SK-N-SH treated with all-trans-retinoic acid at 6 μM for 48 hours (cell line): ENCODE measurements at regions not wholly inside any gene's neighbourhood (a gene's known extent, or its start where the extent isn't known, plus 50 kb on each side); places are given as distances from the start of the nearest gene placed in this dataset.

Source experiments
- ATAC-seq: fragments of 200-7000 bp; cut with Tn5 transposase; 3 replicates; pipeline ENCODE4 v1.9.1; 2020; ENCODE audit warnings: mild to moderate bottlenecking, moderate library complexity
- BACH2 ChIP-seq: fragments of 250-450 bp; sonication (Bioruptor Pico); IDR thresholded peaks from 2 replicates; pipeline ENCODE4 v1.9.0; 2021; ENCODE audit warnings: mild to moderate bottlenecking, borderline replicate concordance
- CSDC2 ChIP-seq: fragments of 250-450 bp; sonication (Bioruptor Pico); IDR thresholded peaks from 2 replicates; pipeline ENCODE4 v1.5.0; 2020; ENCODE audit warnings: mild to moderate bottlenecking, moderate library complexity
- ESRRG ChIP-seq: fragments of 250-450 bp; sonication (Bioruptor Pico); IDR thresholded peaks from 2 replicates; pipeline ENCODE4 v1.6.1; 2021; ENCODE audit warnings: mild to moderate bottlenecking
- GLIS3 ChIP-seq: fragments of 250-450 bp; sonication (Bioruptor Pico); IDR thresholded peaks from 2 replicates; pipeline ENCODE4 v1.5.0; 2020; ENCODE audit warnings: mild to moderate bottlenecking, moderate library complexity
- ISL1 ChIP-seq: fragments of 250-450 bp; sonication (Bioruptor Pico); IDR thresholded peaks from 2 replicates; pipeline ENCODE4 v2.1.2; 2022; ENCODE audit warnings: mild to moderate bottlenecking, moderate library complexity
- POU6F1 ChIP-seq: fragments of 250-450 bp; sonication (Bioruptor Pico); IDR thresholded peaks from 2 replicates; pipeline ENCODE4 v1.8.0; 2021; ENCODE audit warnings: low read depth, mild to moderate bottlenecking, moderate library complexity, borderline replicate concordance
- RARB ChIP-seq: fragments of 250-450 bp; sonication (Bioruptor Pico); IDR thresholded peaks from 2 replicates; pipeline ENCODE4 v1.8.0; 2021; ENCODE audit warnings: mild to moderate bottlenecking, moderate library complexity
- SNAI2 ChIP-seq: fragments of 250-450 bp; sonication (Bioruptor Pico); IDR thresholded peaks from 2 replicates; pipeline ENCODE4 v1.5.0; 2020; ENCODE audit warnings: mild to moderate bottlenecking, moderate library complexity
- TCF4 ChIP-seq: fragments of 250-450 bp; sonication (Bioruptor Pico); IDR thresholded peaks from 2 replicates; pipeline ENCODE4 v1.8.0; 2021; ENCODE audit warnings: mild to moderate bottlenecking, moderate library complexity, borderline replicate concordance
- TOX ChIP-seq: fragments of 250-450 bp; sonication (Bioruptor Pico); IDR thresholded peaks from 2 replicates; pipeline ENCODE4 v1.8.0; 2021; ENCODE audit warnings: mild to moderate bottlenecking, moderate library complexity, borderline replicate concordance
- ZFP30 ChIP-seq: fragments of 450-650 bp; formaldehyde crosslinking; IDR thresholded peaks from 2 replicates; pipeline ENCODE4 v1.5.0; 2022; ENCODE audit warnings: mild to moderate bottlenecking, moderate library complexity
- ZNF565 ChIP-seq: fragments of 450-650 bp; formaldehyde crosslinking; conservative IDR thresholded peaks from 2 replicates; pipeline ENCODE4 v1.5.0; 2020; ENCODE audit warnings: low read depth, mild to moderate bottlenecking, moderate library complexity
- ZNF70 ChIP-seq: fragments of 450-650 bp; formaldehyde crosslinking; IDR thresholded peaks from 2 replicates; pipeline ENCODE4 v1.5.0; 2020; ENCODE audit warnings: mild to moderate bottlenecking, moderate library complexity
- ZNF8 ChIP-seq: fragments of 450-650 bp; formaldehyde crosslinking; IDR thresholded peaks from 2 replicates; pipeline ENCODE4 v1.5.0; 2020; ENCODE audit warnings: mild to moderate bottlenecking, moderate library complexity
- TF ChIP-seq, protein P1 (sequence below): fragments of 250-450 bp; sonication (Bioruptor Pico); IDR thresholded peaks from 2 replicates; pipeline ENCODE4 v1.5.0; 2020; ENCODE audit warnings: mild to moderate bottlenecking, moderate library complexity
- TF ChIP-seq, protein P2 (sequence below): fragments of 250-450 bp; sonication (Bioruptor Pico); IDR thresholded peaks from 2 replicates; pipeline ENCODE4 v1.5.1; 2021; ENCODE audit warnings: mild to moderate bottlenecking, moderate library complexity

- TF ChIP-seq, protein P1, sequence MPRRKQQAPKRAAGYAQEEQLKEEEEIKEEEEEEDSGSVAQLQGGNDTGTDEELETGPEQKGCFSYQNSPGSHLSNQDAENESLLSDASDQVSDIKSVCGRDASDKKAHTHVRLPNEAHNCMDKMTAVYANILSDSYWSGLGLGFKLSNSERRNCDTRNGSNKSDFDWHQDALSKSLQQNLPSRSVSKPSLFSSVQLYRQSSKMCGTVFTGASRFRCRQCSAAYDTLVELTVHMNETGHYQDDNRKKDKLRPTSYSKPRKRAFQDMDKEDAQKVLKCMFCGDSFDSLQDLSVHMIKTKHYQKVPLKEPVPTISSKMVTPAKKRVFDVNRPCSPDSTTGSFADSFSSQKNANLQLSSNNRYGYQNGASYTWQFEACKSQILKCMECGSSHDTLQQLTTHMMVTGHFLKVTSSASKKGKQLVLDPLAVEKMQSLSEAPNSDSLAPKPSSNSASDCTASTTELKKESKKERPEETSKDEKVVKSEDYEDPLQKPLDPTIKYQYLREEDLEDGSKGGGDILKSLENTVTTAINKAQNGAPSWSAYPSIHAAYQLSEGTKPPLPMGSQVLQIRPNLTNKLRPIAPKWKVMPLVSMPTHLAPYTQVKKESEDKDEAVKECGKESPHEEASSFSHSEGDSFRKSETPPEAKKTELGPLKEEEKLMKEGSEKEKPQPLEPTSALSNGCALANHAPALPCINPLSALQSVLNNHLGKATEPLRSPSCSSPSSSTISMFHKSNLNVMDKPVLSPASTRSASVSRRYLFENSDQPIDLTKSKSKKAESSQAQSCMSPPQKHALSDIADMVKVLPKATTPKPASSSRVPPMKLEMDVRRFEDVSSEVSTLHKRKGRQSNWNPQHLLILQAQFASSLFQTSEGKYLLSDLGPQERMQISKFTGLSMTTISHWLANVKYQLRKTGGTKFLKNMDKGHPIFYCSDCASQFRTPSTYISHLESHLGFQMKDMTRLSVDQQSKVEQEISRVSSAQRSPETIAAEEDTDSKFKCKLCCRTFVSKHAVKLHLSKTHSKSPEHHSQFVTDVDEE (CRISPR knock-in tag) = no peak
- TF ChIP-seq POU6F1 (CRISPR knock-in tag) = no peak
Measured at GRCh38 chr3:187586226-187586625, 84.0 kb downstream of the SST start (continued).

DNA sequence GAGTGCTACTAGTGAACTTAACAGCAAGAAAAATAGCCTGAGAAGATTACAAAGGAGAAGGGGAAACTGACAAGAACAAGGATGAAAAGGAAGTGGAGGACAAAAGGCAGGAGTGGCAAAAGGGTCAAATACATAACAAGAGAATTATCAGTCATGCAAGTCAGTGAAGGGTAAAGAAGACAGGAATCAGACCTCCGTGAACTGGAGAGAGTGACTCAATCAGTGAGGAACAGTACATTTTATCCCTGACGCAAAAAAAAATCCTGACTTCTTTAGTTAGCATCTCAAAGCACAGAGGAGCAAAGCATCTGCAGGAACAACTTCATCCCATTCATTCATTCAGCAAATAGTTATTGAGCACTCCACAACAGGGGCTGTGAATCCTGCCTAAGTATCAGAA is 97.8 kb downstream of the SST start:
- TF ChIP-seq, protein P1 (CRISPR knock-in tag) = no peak
- TF ChIP-seq RARB = no peak
- TF ChIP-seq ISL1 (CRISPR knock-in tag) = no peak
- ATAC-seq = no peak

DNA sequence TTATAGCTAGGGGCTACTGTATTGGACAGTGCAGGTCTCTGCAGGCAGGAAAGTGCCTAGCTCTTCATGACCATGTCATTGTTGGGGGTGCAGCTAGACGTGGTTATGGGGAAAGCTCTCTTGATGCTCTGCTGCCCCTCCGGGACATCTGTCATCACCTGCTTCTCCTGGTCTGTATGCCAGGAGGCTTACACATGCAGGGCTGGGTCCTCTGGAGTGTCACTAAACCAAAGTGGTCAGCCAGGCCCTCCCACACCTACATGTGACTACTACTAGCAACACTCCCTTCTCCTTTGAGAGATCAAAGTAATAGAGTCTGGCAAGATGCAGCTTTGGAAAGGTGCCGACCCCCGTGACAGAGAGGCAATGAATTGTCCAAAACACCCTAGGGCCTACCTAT is 98.5 kb downstream of the SST start:
- TF ChIP-seq TOX (CRISPR knock-in tag) = no peak
- TF ChIP-seq ESRRG (CRISPR knock-in tag) = no peak
- TF ChIP-seq ZFP30 (CRISPR knock-in tag) = no peak
- no peak for TF ChIP-seq ISL1 (CRISPR knock-in tag)
- no peak for TF ChIP-seq SNAI2 (CRISPR knock-in tag)
- TF ChIP-seq ZNF565 = no peak
- no peak for TF ChIP-seq POU6F1 (CRISPR knock-in tag)
- no peak for TF ChIP-seq ZNF70
- no peak for TF ChIP-seq BACH2 (CRISPR knock-in tag)
- no peak for TF ChIP-seq CSDC2 (CRISPR knock-in tag)
- TF ChIP-seq, all 23 proteins: peak for 0
- ATAC-seq = no peak

GRCh38 chr3:187570776-187571175 is 99.4 kb downstream of the SST start:
- TF ChIP-seq BACH2 (CRISPR knock-in tag) = no peak
- no peak for TF ChIP-seq ZNF8 (CRISPR knock-in tag)
- TF ChIP-seq CSDC2 (CRISPR knock-in tag) = no peak
- TF ChIP-seq, protein P2, sequence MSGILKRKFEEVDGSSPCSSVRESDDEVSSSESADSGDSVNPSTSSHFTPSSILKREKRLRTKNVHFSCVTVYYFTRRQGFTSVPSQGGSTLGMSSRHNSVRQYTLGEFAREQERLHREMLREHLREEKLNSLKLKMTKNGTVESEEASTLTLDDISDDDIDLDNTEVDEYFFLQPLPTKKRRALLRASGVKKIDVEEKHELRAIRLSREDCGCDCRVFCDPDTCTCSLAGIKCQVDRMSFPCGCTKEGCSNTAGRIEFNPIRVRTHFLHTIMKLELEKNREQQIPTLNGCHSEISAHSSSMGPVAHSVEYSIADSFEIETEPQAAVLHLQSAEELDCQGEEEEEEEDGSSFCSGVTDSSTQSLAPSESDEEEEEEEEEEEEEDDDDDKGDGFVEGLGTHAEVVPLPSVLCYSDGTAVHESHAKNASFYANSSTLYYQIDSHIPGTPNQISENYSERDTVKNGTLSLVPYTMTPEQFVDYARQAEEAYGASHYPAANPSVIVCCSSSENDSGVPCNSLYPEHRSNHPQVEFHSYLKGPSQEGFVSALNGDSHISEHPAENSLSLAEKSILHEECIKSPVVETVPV (CRISPR knock-in tag) = no peak
- TF ChIP-seq GLIS3 (CRISPR knock-in tag) = no peak
- TF ChIP-seq TCF4 = no peak
- TF ChIP-seq POU6F1 (CRISPR knock-in tag) = no peak
- no peak for TF ChIP-seq ZFP30 (CRISPR knock-in tag)
- TF ChIP-seq, protein P1 (CRISPR knock-in tag) = no peak
- TF ChIP-seq RARB = no peak
- TF ChIP-seq SNAI2 (CRISPR knock-in tag) = no peak
- ATAC-seq = no peak
